ENCODE measurements at regions not wholly inside any gene's neighbourhood (a gene's known extent, or its start where the extent isn't known, plus 50 kb on each side); places are given as distances from the start of the nearest gene placed in this dataset.

DNA sequence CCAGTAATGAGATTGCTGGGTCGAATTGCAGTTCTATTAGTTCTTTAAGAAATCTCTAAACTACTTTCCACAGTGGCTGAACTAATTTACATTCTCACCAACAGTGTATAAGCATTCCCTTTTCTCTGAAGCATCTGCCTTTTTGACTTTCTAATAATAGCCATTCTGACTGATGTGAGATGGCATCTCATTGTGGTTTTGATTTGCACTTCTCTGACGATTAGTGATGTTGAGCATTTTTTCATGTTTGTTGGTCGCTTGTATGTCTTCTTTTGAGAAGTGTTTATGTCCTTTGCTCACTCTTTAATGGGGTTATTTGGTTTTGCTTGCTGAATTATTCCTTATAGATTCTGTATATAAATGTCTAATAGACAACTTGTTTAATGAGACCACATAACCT lies 69.6 kb upstream of the UGP2 start:
- TF ChIP-seq POLR2A (IDR thresholded peaks at IDR 0.05; ENCODE audit: low read length) (no peak), GATA1 (IDR thresholded peaks at IDR 0.05; ENCODE audit: low read depth, low read length) (no peak)
